HCT116 (cell line): ENCODE measurements at regions not wholly inside any gene's neighbourhood (a gene's known extent, or its start where the extent isn't known, plus 50 kb on each side); places are given as distances from the start of the nearest gene placed in this dataset.

ENCODE experiments used
- ATF3 ChIP-seq: IDR thresholded peaks from 2 replicates; pipeline ENCODE4 v1.6.1; 2012
- CEBPB ChIP-seq: IDR thresholded peaks from 2 replicates; pipeline ENCODE4 v1.6.1; 2012; ENCODE audit warnings: low read depth
- CTCF ChIP-seq, 3 experiments: fragments of 200-600 bp in 1 of 3; sonication (generic) in 1 of 3; IDR thresholded peaks in 2 of 3; conservative IDR thresholded peaks in 1 of 3; 2 replicates each; pipeline ENCODE4 v1.5.1; 2012 to 2017; ENCODE audit warnings: low read depth in 2 of 3, low read length in 2 of 3, antibody characterized with exemption in 1 of 3, borderline replicate concordance in 1 of 3, control low read depth in 1 of 3, mild to moderate bottlenecking in 1 of 3, mixed read lengths in 1 of 3, mixed run types in 1 of 3, moderate library complexity in 1 of 3; ENCODE audit not compliant: insufficient read depth in 1 of 3
- EZH2 ChIP-seq: fragments of 200-600 bp; sonication (generic); IDR thresholded peaks from 2 replicates; pipeline ENCODE4 v1.6.1; 2017; ENCODE audit warnings: antibody characterized with exemption, mixed run types
- EZH2phosphoT487 ChIP-seq: fragments of 200-600 bp; IDR thresholded peaks from 2 replicates; pipeline ENCODE4 v1.6.1; 2018; ENCODE audit warnings: antibody characterized with exemption, borderline replicate concordance
- FOSL1 ChIP-seq: IDR thresholded peaks from 2 replicates; pipeline ENCODE4 v1.6.1; 2012; ENCODE audit warnings: low read depth
- JUND ChIP-seq: IDR thresholded peaks from 2 replicates; pipeline ENCODE4 v1.6.1; 2012
- MAX ChIP-seq: IDR thresholded peaks from 2 replicates; pipeline ENCODE4 v1.6.1; 2012
- POLR2A ChIP-seq: IDR thresholded peaks from 2 replicates; pipeline ENCODE4 v1.7.0; 2011; ENCODE audit warnings: borderline replicate concordance; ENCODE audit not compliant: insufficient read depth, insufficient read length; ENCODE audit errors: extremely low read depth
- POLR2AphosphoS5 ChIP-seq: IDR thresholded peaks from 2 replicates; pipeline ENCODE4 v1.6.1; 2011; ENCODE audit warnings: mild to moderate bottlenecking, low read depth, low read length, moderate library complexity
- TCF7L2 ChIP-seq: IDR thresholded peaks from 2 replicates; pipeline ENCODE4 v1.7.0; 2011; ENCODE audit warnings: borderline replicate concordance, inconsistent platforms; ENCODE audit not compliant: insufficient read depth, insufficient read length; ENCODE audit errors: extremely low read depth
- YY1 ChIP-seq: IDR thresholded peaks from 2 replicates; pipeline ENCODE4 v1.6.1; 2011; ENCODE audit warnings: low read length, low read depth, moderate library complexity, mild to moderate bottlenecking; ENCODE audit not compliant: insufficient replicate concordance; ENCODE audit errors: extremely low read depth

- no peak for TF ChIP-seq POLR2AphosphoS5
- TF ChIP-seq CEBPB: no peak
- TF ChIP-seq CTCF (IDR thresholded peaks at IDR 0.05 in 2 of 3, conservative IDR thresholded peaks at IDR 0.05 in 1 of 3; ENCODE audit: borderline replicate concordance in 1 of 3, insufficient read depth in 1 of 3, low read depth in 2 of 3, low read length in 2 of 3): no peak
- no peak for TF ChIP-seq JUND
- no peak for TF ChIP-seq POLR2A
- TF ChIP-seq YY1: no peak
- TF ChIP-seq TCF7L2: no peak
- TF ChIP-seq MAX: no peak
- TF ChIP-seq FOSL1: no peak
- no peak for TF ChIP-seq EZH2
- no peak for TF ChIP-seq EZH2phosphoT487
- no peak for TF ChIP-seq ATF3
Measured at GRCh38 chr10:21456160-21456559, 69.3 kb downstream of the SKIDA1 start.
